ENCODE measurements at regions not wholly inside any gene's neighbourhood (a gene's known extent, or its start where the extent isn't known, plus 50 kb on each side); places are given as distances from the start of the nearest gene placed in this dataset.

GRCh38 chr12:47318963-47319362 lies 239.2 kb upstream of the AMIGO2 start:
- 97% methylated on average over 4 of the region's 4 CpGs for WGBS
- H3K9ac ChIP-seq (ENCODE audit: low read depth, low read length), result no peak overlapping the region
- H3K4me1 ChIP-seq (ENCODE audit: insufficient read depth, low read length), result no peaks in the 10 kb centered on the region
- H3K27me3 ChIP-seq (ENCODE audit: insufficient read depth, low read length), result no peaks in the 10 kb centered on the region
- 0 out of 2 replicates have a peak, but pooled peaks cover 3% of the 10 kb centered on the region for H3K9me3 ChIP-seq (ENCODE audit: insufficient read depth, low read depth, low read length)
- no peak overlapping the region for H3K27ac ChIP-seq (ENCODE audit: low read depth, low read length)
- no peaks in the 10 kb centered on the region for H3K36me3 ChIP-seq (ENCODE audit: insufficient read depth, low read length)
- no peak overlapping the region for H3K4me3 ChIP-seq (ENCODE audit: low read length)

GRCh38 chr12:47317175-47317915 lies 237.6 kb upstream of the AMIGO2 start:
- Histone ChIP-seq H3K9me3 (ENCODE audit: insufficient read depth, low read depth, low read length) (0 out of 2 replicates have a peak, but pooled peaks cover 3% of the 10 kb centered on the region), H3K36me3 (ENCODE audit: insufficient read depth, low read length) (no peaks in the 10 kb centered on the region), H3K27me3 (ENCODE audit: insufficient read depth, low read length) (no peaks in the 10 kb centered on the region), H3K9ac (ENCODE audit: low read depth, low read length) (no peak overlapping the region), H3K4me1 (ENCODE audit: insufficient read depth, low read length) (no peaks in the 10 kb centered on the region), H3K4me3 (ENCODE audit: low read length) (no peak overlapping the region), H3K27ac (ENCODE audit: low read depth, low read length) (no peak overlapping the region)
- 91% methylated on average over 11 of the region's 11 CpGs for WGBS

- 95% methylated on average over 2 of the region's 2 CpGs for WGBS
Measured at GRCh38 chr12:47316609-47317049, 236.9 kb upstream of the AMIGO2 start.

GRCh38 chr12:47314996-47315395 lies 235.2 kb upstream of the AMIGO2 start:
- H3K9ac ChIP-seq (ENCODE audit: low read depth, low read length), result no peak overlapping the region
- H3K27me3 ChIP-seq (ENCODE audit: insufficient read depth, low read length), result no peaks in the 10 kb centered on the region
- no CpG with 5 or more reads among the region's 1 CpG for WGBS
- H3K27ac ChIP-seq (ENCODE audit: low read depth, low read length), result no peak overlapping the region
- no peaks in the 10 kb centered on the region for H3K9me3 ChIP-seq (ENCODE audit: insufficient read depth, low read depth, low read length)
- H3K4me3 ChIP-seq (ENCODE audit: low read length), result no peak overlapping the region
- H3K4me1 ChIP-seq (ENCODE audit: insufficient read depth, low read length), result no peaks in the 10 kb centered on the region
- H3K36me3 ChIP-seq (ENCODE audit: insufficient read depth, low read length), result no peaks in the 10 kb centered on the region

More at GRCh38 chr12:47316609-47317049, 236.9 kb upstream of the AMIGO2 start:
- Histone ChIP-seq H3K27ac (ENCODE audit: low read depth, low read length) (no peak overlapping the region), H3K4me3 (ENCODE audit: low read length) (no peak overlapping the region), H3K27me3 (ENCODE audit: insufficient read depth, low read length) (no peaks in the 10 kb centered on the region), H3K9me3 (ENCODE audit: insufficient read depth, low read depth, low read length) (no peaks in the 10 kb centered on the region), H3K36me3 (ENCODE audit: insufficient read depth, low read length) (no peaks in the 10 kb centered on the region), H3K4me1 (ENCODE audit: insufficient read depth, low read length) (no peaks in the 10 kb centered on the region), H3K9ac (ENCODE audit: low read depth, low read length) (no peak overlapping the region)

GRCh38 chr12:47312808-47313426 lies 233.2 kb upstream of the AMIGO2 start:
- H3K9me3 ChIP-seq (ENCODE audit: insufficient read depth, low read depth, low read length), result no peaks in the 10 kb centered on the region
- H3K4me3 ChIP-seq (ENCODE audit: low read length), result no peak overlapping the region
- 91% methylated on average over 3 of the region's 3 CpGs for WGBS
- H3K27ac ChIP-seq (ENCODE audit: low read depth, low read length), result no peak overlapping the region
- no peaks in the 10 kb centered on the region for H3K27me3 ChIP-seq (ENCODE audit: insufficient read depth, low read length)
- H3K9ac ChIP-seq (ENCODE audit: low read depth, low read length), result no peak overlapping the region
- no peaks in the 10 kb centered on the region for H3K4me1 ChIP-seq (ENCODE audit: insufficient read depth, low read length)
- H3K36me3 ChIP-seq (ENCODE audit: insufficient read depth, low read length), result no peaks in the 10 kb centered on the region

GRCh38 chr12:47312147-47312546 lies 232.4 kb upstream of the AMIGO2 start:
- H3K36me3 ChIP-seq (ENCODE audit: insufficient read depth, low read length), result no peaks in the 10 kb centered on the region
- no peaks in the 10 kb centered on the region for H3K27me3 ChIP-seq (ENCODE audit: insufficient read depth, low read length)
- H3K4me3 ChIP-seq (ENCODE audit: low read length), result no peak overlapping the region
- H3K27ac ChIP-seq (ENCODE audit: low read depth, low read length), result no peak overlapping the region
- no peaks in the 10 kb centered on the region for H3K9me3 ChIP-seq (ENCODE audit: insufficient read depth, low read depth, low read length)
- no peak overlapping the region for H3K9ac ChIP-seq (ENCODE audit: low read depth, low read length)
- no CpG with 5 or more reads among the region's 1 CpG for WGBS
- H3K4me1 ChIP-seq (ENCODE audit: insufficient read depth, low read length), result no peaks in the 10 kb centered on the region

- H3K4me3 ChIP-seq (ENCODE audit: low read length), result no peak overlapping the region
- no peaks in the 10 kb centered on the region for H3K9me3 ChIP-seq (ENCODE audit: insufficient read depth, low read depth, low read length)
- H3K36me3 ChIP-seq (ENCODE audit: insufficient read depth, low read length), result no peaks in the 10 kb centered on the region
- H3K27ac ChIP-seq (ENCODE audit: low read depth, low read length), result no peak overlapping the region
- WGBS, result 97% methylated on average over 4 of the region's 4 CpGs
- no peak overlapping the region for H3K9ac ChIP-seq (ENCODE audit: low read depth, low read length)
- H3K4me1 ChIP-seq (ENCODE audit: insufficient read depth, low read length), result no peaks in the 10 kb centered on the region
- no peaks in the 10 kb centered on the region for H3K27me3 ChIP-seq (ENCODE audit: insufficient read depth, low read length)
Measured at GRCh38 chr12:47311568-47311967, 231.8 kb upstream of the AMIGO2 start.

GRCh38 chr12:47311010-47311409 lies 231.3 kb upstream of the AMIGO2 start:
- Histone ChIP-seq H3K4me1 (ENCODE audit: insufficient read depth, low read length) (no peaks in the 10 kb centered on the region), H3K36me3 (ENCODE audit: insufficient read depth, low read length) (no peaks in the 10 kb centered on the region), H3K9ac (ENCODE audit: low read depth, low read length) (no peak overlapping the region), H3K27ac (ENCODE audit: low read depth, low read length) (no peak overlapping the region), H3K9me3 (ENCODE audit: insufficient read depth, low read depth, low read length) (no peaks in the 10 kb centered on the region), H3K27me3 (ENCODE audit: insufficient read depth, low read length) (no peaks in the 10 kb centered on the region), H3K4me3 (ENCODE audit: low read length) (no peak overlapping the region)

- Histone ChIP-seq H3K27me3 (ENCODE audit: insufficient read depth, low read length) (no peaks in the 10 kb centered on the region), H3K36me3 (ENCODE audit: insufficient read depth, low read length) (no peaks in the 10 kb centered on the region), H3K4me3 (ENCODE audit: low read length) (no peak overlapping the region), H3K9me3 (ENCODE audit: insufficient read depth, low read depth, low read length) (no peaks in the 10 kb centered on the region), H3K27ac (ENCODE audit: low read depth, low read length) (no peak overlapping the region), H3K9ac (ENCODE audit: low read depth, low read length) (no peak overlapping the region), H3K4me1 (ENCODE audit: insufficient read depth, low read length) (no peaks in the 10 kb centered on the region)
- WGBS, result no CpG with 5 or more reads among the region's 1 CpG
Measured at GRCh38 chr12:47308672-47309071, 228.9 kb upstream of the AMIGO2 start.

- Histone ChIP-seq H3K27ac (ENCODE audit: low read depth, low read length) (no peak overlapping the region), H3K9me3 (ENCODE audit: insufficient read depth, low read depth, low read length) (no peaks in the 10 kb centered on the region), H3K9ac (ENCODE audit: low read depth, low read length) (no peak overlapping the region), H3K36me3 (ENCODE audit: insufficient read depth, low read length) (no peaks in the 10 kb centered on the region), H3K4me1 (ENCODE audit: insufficient read depth, low read length) (no peaks in the 10 kb centered on the region), H3K27me3 (ENCODE audit: insufficient read depth, low read length) (no peaks in the 10 kb centered on the region), H3K4me3 (ENCODE audit: low read length) (no peak overlapping the region)
- 57% methylated on average over 7 of the region's 7 CpGs for WGBS
Measured at GRCh38 chr12:47307680-47308399, 228.1 kb upstream of the AMIGO2 start.
